CD4-positive, alpha-beta T cell (primary cell): ENCODE measurements at regions not wholly inside any gene's neighbourhood (a gene's known extent, or its start where the extent isn't known, plus 50 kb on each side); places are given as distances from the start of the nearest gene placed in this dataset.

Experiments used
- ATAC-seq: fragments of 200-7000 bp; cut with Tn5 transposase; one replicate; pipeline ENCODE4 v1.10.0; 2022; ENCODE audit warnings: mild to moderate bottlenecking; ENCODE audit not compliant: poor library complexity
- CTCF ChIA-PET: fragments of 350-600 bp; sonication (Branson Sonifier 250); formaldehyde crosslinking; loops from one replicate; lab custom pipeline; 2021; ENCODE audit warnings: antibody characterized with exemption, inconsistent platforms; lab: Charles Lee
- POLR2A ChIA-PET: fragments of 350-600 bp; sonication (Branson Sonifier 250); formaldehyde crosslinking; loops from one replicate; lab custom pipeline; 2021; ENCODE audit warnings: antibody characterized with exemption, inconsistent platforms; lab: Charles Lee
- DNase-seq, 14 experiments: peaks; one replicate each; pipeline ENCODE4 v3.0.0-alpha.2; 2013 to 2020; ENCODE audit warnings: mixed read lengths in 2 of 14
- H3K27ac ChIP-seq, 2 donors: one replicate each; pipeline versions ENCODE4 v1.5.1 to v1.7.0; 2013; ENCODE audit warnings: low read length in 2 of 2, low read depth in 1 of 2, mild to moderate bottlenecking in 1 of 2
- H3K27me3 ChIP-seq, 2 experiments: 1 replicate in 1 of 2; 2 replicates in 1 of 2; pipeline versions ENCODE4 v1.6.1 to v1.7.0; 2013; ENCODE audit warnings: low read length in 2 of 2, control low read depth in 1 of 2, mild to moderate bottlenecking in 1 of 2, moderate library complexity in 1 of 2; ENCODE audit not compliant: insufficient read depth in 2 of 2, control insufficient read depth in 1 of 2
- H3K36me3 ChIP-seq: one replicate; pipeline ENCODE4 v1.6.1; 2013; ENCODE audit warnings: low read length, control low read depth; ENCODE audit not compliant: insufficient read depth
- H3K4me1 ChIP-seq: one replicate; pipeline ENCODE4 v1.6.1; 2013; ENCODE audit warnings: low read length, control low read depth; ENCODE audit not compliant: insufficient read depth
- H3K4me3 ChIP-seq: one replicate; pipeline ENCODE4 v1.5.1; 2013; ENCODE audit warnings: mild to moderate bottlenecking, low read length, moderate library complexity
- H3K9me3 ChIP-seq, 2 experiments: 1 replicate in 1 of 2; 2 replicates in 1 of 2; pipeline versions ENCODE4 v1.6.1 to v1.7.0; 2013; ENCODE audit warnings: low read length in 2 of 2, mild to moderate bottlenecking in 2 of 2, control low read depth in 1 of 2, moderate library complexity in 1 of 2; ENCODE audit not compliant: control insufficient read depth in 1 of 2, insufficient read depth in 1 of 2
- H3K27ac Mint-ChIP-seq: one replicate; pipeline ENCODE4 v1.8.0; 2020; ENCODE audit warnings: mixed read lengths
- H3K27me3 Mint-ChIP-seq: one replicate; pipeline ENCODE4 v1.8.0; 2021; ENCODE audit warnings: mixed read lengths
- H3K36me3 Mint-ChIP-seq: one replicate; pipeline ENCODE4 v1.8.0; 2021; ENCODE audit warnings: low read depth, mixed read lengths
- H3K4me1 Mint-ChIP-seq: one replicate; pipeline ENCODE4 v1.8.0; 2021; ENCODE audit warnings: low read depth, mixed read lengths
- H3K4me3 Mint-ChIP-seq: one replicate; pipeline ENCODE4 v1.8.0; 2020; ENCODE audit warnings: mild to moderate bottlenecking, mixed read lengths
- H3K9me3 Mint-ChIP-seq: one replicate; pipeline ENCODE4 v1.8.0; 2020; ENCODE audit warnings: mixed read lengths
- intact Hi-C, 2 experiments: fragments of 100-400 bp; cut with DNase I in 1 of 2; cut with micrococcal nuclease in 1 of 2; formaldehyde crosslinking; loops; one replicate each; pipeline versions ENCODE4 v1.15.1 to v1.9.0; 2023 to 2025; cut with DNase I, micrococcal nuclease
- TF ChIP-seq, protein P1 (sequence below): fragments of 200-600 bp; IDR thresholded peaks from one replicate; pipeline ENCODE4 v1.8.0; 2022; ENCODE audit warnings: antibody characterized with exemption, mild to moderate bottlenecking

DNA sequence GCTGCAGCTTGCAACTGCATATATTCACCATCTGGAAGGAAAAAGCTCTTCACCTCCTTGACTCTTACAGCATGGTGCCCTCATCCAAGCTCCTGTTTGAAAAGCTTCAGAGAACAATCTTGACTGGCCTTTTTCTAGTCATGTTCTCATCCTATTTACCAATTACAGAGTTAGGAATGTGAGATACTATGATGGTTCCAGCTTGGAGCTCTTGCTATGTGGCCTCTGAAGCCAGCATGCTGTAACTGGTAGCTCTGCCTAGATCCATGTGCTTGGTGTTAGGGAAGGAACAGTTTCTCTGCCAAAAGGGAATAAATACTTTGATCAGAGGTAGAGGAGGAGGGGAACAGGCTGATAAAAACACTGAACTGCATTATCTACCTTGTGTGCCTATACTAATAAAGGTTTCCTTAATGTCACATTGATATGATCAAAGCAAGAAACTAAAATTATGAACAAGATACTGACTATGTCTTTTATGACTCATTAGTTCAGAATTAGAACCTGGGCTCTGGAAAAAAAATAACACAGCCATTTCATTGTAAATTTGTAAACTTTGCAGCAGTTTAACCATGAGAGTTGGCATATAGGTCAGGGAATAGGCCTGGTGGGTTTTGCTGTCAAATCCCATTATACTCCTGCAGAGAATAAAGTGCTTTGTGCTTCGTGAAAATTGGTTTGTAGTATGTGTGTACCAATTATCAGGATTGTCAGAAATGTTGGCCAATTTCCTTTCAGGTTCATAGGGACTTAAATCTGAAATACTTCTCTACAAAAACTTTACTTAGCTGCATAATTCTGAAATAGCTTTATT lies 92.7 kb downstream of the LEPR start:
- Mint-ChIP-seq H3K27me3 (no peaks in the 10 kb centered on the region), H3K4me1 (no peaks in the 10 kb centered on the region), H3K9me3 (no peaks in the 10 kb centered on the region), H3K36me3 (no peaks in the 10 kb centered on the region), H3K4me3 (no peak overlapping the region), H3K27ac (no peak overlapping the region)
- H3K4me1 ChIP-seq: no peaks in the 10 kb centered on the region
- no peaks in the 10 kb centered on the region for H3K36me3 ChIP-seq
- no peaks in the 10 kb centered on the region for H3K9me3 ChIP-seq
- no peak for DNase-seq
- H3K4me3 ChIP-seq: no peak overlapping the region
- TF ChIP-seq, protein P1, sequence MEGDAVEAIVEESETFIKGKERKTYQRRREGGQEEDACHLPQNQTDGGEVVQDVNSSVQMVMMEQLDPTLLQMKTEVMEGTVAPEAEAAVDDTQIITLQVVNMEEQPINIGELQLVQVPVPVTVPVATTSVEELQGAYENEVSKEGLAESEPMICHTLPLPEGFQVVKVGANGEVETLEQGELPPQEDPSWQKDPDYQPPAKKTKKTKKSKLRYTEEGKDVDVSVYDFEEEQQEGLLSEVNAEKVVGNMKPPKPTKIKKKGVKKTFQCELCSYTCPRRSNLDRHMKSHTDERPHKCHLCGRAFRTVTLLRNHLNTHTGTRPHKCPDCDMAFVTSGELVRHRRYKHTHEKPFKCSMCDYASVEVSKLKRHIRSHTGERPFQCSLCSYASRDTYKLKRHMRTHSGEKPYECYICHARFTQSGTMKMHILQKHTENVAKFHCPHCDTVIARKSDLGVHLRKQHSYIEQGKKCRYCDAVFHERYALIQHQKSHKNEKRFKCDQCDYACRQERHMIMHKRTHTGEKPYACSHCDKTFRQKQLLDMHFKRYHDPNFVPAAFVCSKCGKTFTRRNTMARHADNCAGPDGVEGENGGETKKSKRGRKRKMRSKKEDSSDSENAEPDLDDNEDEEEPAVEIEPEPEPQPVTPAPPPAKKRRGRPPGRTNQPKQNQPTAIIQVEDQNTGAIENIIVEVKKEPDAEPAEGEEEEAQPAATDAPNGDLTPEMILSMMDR: no peak
- H3K27ac ChIP-seq: no peak overlapping the region
- intact Hi-C loops: no loop called here
- H3K27me3 ChIP-seq: no peaks in the 10 kb centered on the region
- no peak for ATAC-seq
- CTCF ChIA-PET: no interaction called here
- POLR2A ChIA-PET: no interaction called here

GRCh38 chr1:65514041-65514440 lies 93.6 kb downstream of the LEPR start:
- Histone ChIP-seq H3K27me3 (no peaks in the 10 kb centered on the region), H3K9me3 (no peaks in the 10 kb centered on the region), H3K36me3 (no peaks in the 10 kb centered on the region), H3K4me1 (no peaks in the 10 kb centered on the region), H3K27ac (no peak overlapping the region), H3K4me3 (no peak overlapping the region)
- Mint-ChIP-seq H3K4me1 (no peaks in the 10 kb centered on the region), H3K27me3 (no peaks in the 10 kb centered on the region), H3K36me3 (no peaks in the 10 kb centered on the region), H3K9me3 (no peaks in the 10 kb centered on the region), H3K4me3 (no peak overlapping the region), H3K27ac (no peak overlapping the region)
- TF ChIP-seq, protein P1: no peak
- CTCF ChIA-PET: no interaction called here
- DNase-seq (no peak), ATAC-seq (no peak)
- intact Hi-C loops: no loop called here
- POLR2A ChIA-PET: no interaction called here

GRCh38 chr1:65524931-65525265 lies 104.4 kb downstream of the LEPR start:
- intact Hi-C loops: no loop called here
- Mint-ChIP-seq H3K4me1 (peaks cover 11% of the 10 kb centered on the region), H3K27ac (no peak overlapping the region), H3K4me3 (no peak overlapping the region), H3K9me3 (no peaks in the 10 kb centered on the region), H3K27me3 (peaks cover 62% of the 10 kb centered on the region), H3K36me3 (no peaks in the 10 kb centered on the region)
- Histone ChIP-seq H3K9me3 (no peaks in the 10 kb centered on the region), H3K4me1 (no peaks in the 10 kb centered on the region), H3K27ac (no peak overlapping the region), H3K27me3 (peaks cover 12 to 32% of the 10 kb centered on the region in 2 experiments), H3K4me3 (no peak overlapping the region), H3K36me3 (no peaks in the 10 kb centered on the region)
- ATAC-seq (no peak), DNase-seq (no peak)
- CTCF ChIA-PET: no interaction called here
- POLR2A ChIA-PET: no interaction called here
- TF ChIP-seq, protein P1: no peak
